Hepatocyte (in vitro differentiated cells): ENCODE measurements at regions not wholly inside any gene's neighbourhood (a gene's known extent, or its start where the extent isn't known, plus 50 kb on each side); places are given as distances from the start of the nearest gene placed in this dataset.

ENCODE experiments used
- DNase-seq: peaks from one replicate; pipeline ENCODE4 v3.0.0-alpha.2; 2016; ENCODE audit warnings: low spot score
- H2AFZ ChIP-seq: fragments of 200-600 bp; sonication (generic); 2 replicates; pipeline ENCODE4 v1.6.0; 2016; ENCODE audit warnings: antibody characterized with exemption, mild to moderate bottlenecking
- H3K27ac ChIP-seq: fragments of 200-600 bp; sonication (generic); 2 replicates; pipeline ENCODE4 v1.5.1; 2016; ENCODE audit warnings: mild to moderate bottlenecking
- H3K27me3 ChIP-seq: fragments of 200-600 bp; sonication (generic); 2 replicates; pipeline ENCODE4 v1.6.1; 2016
- H3K36me3 ChIP-seq: fragments of 200-600 bp; sonication (generic); replicated peaks from 2 replicates; pipeline ENCODE4 v1.5.1; 2016; ENCODE audit warnings: low read depth; ENCODE audit not compliant: insufficient read depth
- H3K4me1 ChIP-seq: fragments of 200-600 bp; sonication (generic); 2 replicates; pipeline ENCODE4 v1.5.1; 2016; ENCODE audit warnings: mild to moderate bottlenecking, moderate library complexity; ENCODE audit not compliant: insufficient read depth
- H3K4me2 ChIP-seq: fragments of 200-600 bp; sonication (generic); 2 replicates; pipeline ENCODE4 v1.6.0; 2016
- H3K4me3 ChIP-seq: fragments of 200-600 bp; sonication (generic); 2 replicates; pipeline ENCODE4 v1.5.1; 2016; ENCODE audit warnings: mild to moderate bottlenecking
- H3K79me2 ChIP-seq: fragments of 200-600 bp; sonication (generic); 2 replicates; pipeline ENCODE4 v1.6.0; 2017; ENCODE audit warnings: mild to moderate bottlenecking
- H3K9me2 ChIP-seq: fragments of 200-600 bp; sonication (generic); replicated peaks from 2 replicates; pipeline ENCODE4 v1.6.0; 2017; ENCODE audit warnings: mild to moderate bottlenecking; ENCODE audit not compliant: insufficient read depth
- H3K9me3 ChIP-seq: fragments of 200-600 bp; sonication (generic); 2 replicates; pipeline ENCODE4 v1.5.1; 2016; ENCODE audit warnings: low read depth, mild to moderate bottlenecking
- H4K20me1 ChIP-seq: fragments of 200-600 bp; sonication (generic); 2 replicates; pipeline ENCODE4 v1.6.0; 2016; ENCODE audit warnings: mild to moderate bottlenecking; ENCODE audit not compliant: insufficient read depth, poor library complexity, severe bottlenecking
- CTCF ChIP-seq: fragments of 200-600 bp; sonication (generic); IDR thresholded peaks from 2 replicates; pipeline ENCODE4 v1.5.1; 2016; ENCODE audit warnings: antibody characterized with exemption, mild to moderate bottlenecking; ENCODE audit not compliant: poor library complexity
- EZH2 ChIP-seq: fragments of 200-600 bp; sonication (generic); IDR thresholded peaks from 2 replicates; pipeline ENCODE4 v1.6.1; 2016; ENCODE audit warnings: antibody characterized with exemption, mild to moderate bottlenecking, borderline replicate concordance
- EZH2phosphoT487 ChIP-seq: fragments of 200-600 bp; sonication (generic); IDR thresholded peaks from one replicate; pipeline ENCODE4 v1.6.1; 2018; ENCODE audit warnings: antibody characterized with exemption, mild to moderate bottlenecking, low read depth, moderate library complexity; ENCODE audit not compliant: unreplicated experiment, severe bottlenecking
- WGBS: methylation state at CpG from one replicate; pipeline ENCODE4 v1.1.6; 2016; ENCODE audit warnings: low lambda C conversion rate; ENCODE audit errors: missing lambda C conversion rate; 5-methylcytosine and 5-hydroxymethylcytosine counted together

DNA sequence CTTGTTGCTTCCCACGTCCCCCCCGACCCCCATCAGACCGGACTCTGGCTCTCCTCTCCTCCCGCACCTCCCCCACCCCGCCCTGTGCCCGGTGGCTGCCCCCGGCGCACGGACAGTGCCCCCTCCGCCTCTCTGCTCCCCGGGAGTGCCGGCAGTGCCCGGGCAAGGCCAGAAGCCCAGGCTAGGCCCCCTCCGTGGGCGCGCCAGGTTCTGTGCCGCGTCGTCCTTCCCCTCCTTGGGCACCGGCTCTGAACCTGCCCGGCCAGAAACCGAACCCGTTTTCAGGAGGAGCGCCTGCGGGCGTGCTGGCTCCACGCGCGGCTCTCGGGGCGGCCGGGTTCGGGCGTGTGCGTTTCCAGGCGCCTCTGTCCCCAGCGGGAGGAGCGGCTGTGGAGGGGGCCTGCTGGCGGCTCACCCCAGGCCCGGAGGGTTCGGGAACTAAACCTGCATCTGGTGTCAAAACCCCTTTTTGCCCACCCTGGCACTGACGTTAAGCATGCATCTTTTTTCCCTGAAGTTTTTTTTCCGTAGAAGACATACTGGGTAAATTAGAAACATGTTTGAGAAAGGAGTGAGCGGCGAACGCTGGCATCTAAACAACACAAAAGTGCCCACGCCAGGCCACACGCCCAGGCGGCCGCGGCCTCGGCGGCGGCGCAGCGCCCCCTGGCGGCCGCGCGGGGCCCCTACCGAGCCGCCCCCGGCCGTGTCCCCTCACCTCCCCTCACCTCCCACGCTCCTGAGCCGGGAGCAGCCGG, 123.9 kb upstream of the SLC1A4 start:
- TF ChIP-seq EZH2phosphoT487: no peak
- no peak for TF ChIP-seq EZH2
- TF ChIP-seq CTCF: peak; percentile 58
- Histone ChIP-seq H3K79me2 (no peaks in the 10 kb centered on the region), H3K4me2 (peak overlapping the region; percentile 86), H3K27ac (peak overlapping the region; percentile 91), H4K20me1 (no peaks in the 10 kb centered on the region), H3K36me3 (no peaks in the 10 kb centered on the region), H2AFZ (peak overlapping the region; percentile 70), H3K4me1 (peaks cover 5% of the 10 kb centered on the region), H3K9me2 (no peaks in the 10 kb centered on the region), H3K4me3 (peak overlapping the region; percentile 35), H3K9me3 (no peaks in the 10 kb centered on the region), H3K27me3 (peaks cover 2% of the 10 kb centered on the region)
- peak; percentile 87 for DNase-seq
- WGBS: 2% methylated on average over 42 of the region's 67 CpGs

- Histone ChIP-seq H3K27me3 (peaks cover 2% of the 10 kb centered on the region), H3K4me3 (no peak overlapping the region), H3K79me2 (no peaks in the 10 kb centered on the region), H3K9me2 (no peaks in the 10 kb centered on the region), H4K20me1 (no peaks in the 10 kb centered on the region), H3K9me3 (no peaks in the 10 kb centered on the region), H3K4me1 (peaks cover 5% of the 10 kb centered on the region), H2AFZ (no peak overlapping the region), H3K4me2 (peak overlapping the region; percentile 86), H3K36me3 (no peaks in the 10 kb centered on the region), H3K27ac (no peak overlapping the region)
- WGBS: 73% methylated on average over 10 of the region's 10 CpGs
- DNase-seq: no peak
- TF ChIP-seq EZH2 (no peak), CTCF (no peak), EZH2phosphoT487 (no peak)
Measured at GRCh38 chr2:64865831-64866345, 123.3 kb upstream of the SLC1A4 start.

DNA sequence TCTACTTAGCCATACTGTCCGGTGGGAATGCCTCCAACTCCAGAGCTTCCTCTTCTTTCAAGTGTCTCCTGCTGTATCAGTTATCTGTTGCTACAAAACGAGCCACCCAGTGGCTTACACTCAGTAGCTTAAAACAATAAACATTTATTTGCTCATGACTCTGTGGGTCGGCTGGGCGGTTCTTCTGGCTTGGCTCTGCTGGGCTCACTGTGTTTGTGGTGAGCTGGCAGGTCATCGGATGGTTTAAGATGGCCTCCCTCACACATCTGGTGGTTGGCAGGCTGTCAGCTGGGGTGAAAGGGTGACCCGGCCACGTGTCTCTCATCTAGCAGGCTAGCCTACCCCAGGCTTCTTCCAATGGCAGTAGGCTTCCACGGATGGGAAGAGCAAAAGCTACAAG, 122.4 kb upstream of the SLC1A4 start:
- Histone ChIP-seq H3K4me1 (peaks cover 5% of the 10 kb centered on the region), H3K4me2 (no peak overlapping the region), H2AFZ (no peak overlapping the region), H3K36me3 (no peaks in the 10 kb centered on the region), H3K9me2 (no peaks in the 10 kb centered on the region), H3K27me3 (peaks cover 2% of the 10 kb centered on the region), H3K27ac (no peak overlapping the region), H3K9me3 (no peaks in the 10 kb centered on the region), H3K79me2 (no peaks in the 10 kb centered on the region), H3K4me3 (no peak overlapping the region), H4K20me1 (no peaks in the 10 kb centered on the region)
- TF ChIP-seq EZH2 (no peak), EZH2phosphoT487 (no peak), CTCF (no peak)
- WGBS: 51% methylated on average over 8 of the region's 8 CpGs
- peak; percentile 22 for DNase-seq
